Left colon (tissue), 2 donors: ENCODE measurements at regions not wholly inside any gene's neighbourhood (a gene's known extent, or its start where the extent isn't known, plus 50 kb on each side); places are given as distances from the start of the nearest gene placed in this dataset.

Experiments
- ATAC-seq: fragments of 200-7000 bp; cut with Tn5 transposase; one replicate; pipeline ENCODE4 v1.9.1; 2020; ENCODE audit warnings: mild to moderate bottlenecking, moderate library complexity
- DNase-seq, 2 donors: peaks; one replicate each; pipeline ENCODE4 v3.0.0-alpha.2; 2020
- intact Hi-C, 2 donors: fragments of 100-400 bp; cut with DNase I in 1 of 2; cut with micrococcal nuclease in 1 of 2; formaldehyde crosslinking; loops; one replicate each; pipeline versions ENCODE4 v1.11.2 to v1.14.0; 2022; cut with DNase I, micrococcal nuclease
- donor health status: DM: no; HTN: no; CAD: no.
- donor health status: DM: yes; HTN: yes; CAD: no.

DNA sequence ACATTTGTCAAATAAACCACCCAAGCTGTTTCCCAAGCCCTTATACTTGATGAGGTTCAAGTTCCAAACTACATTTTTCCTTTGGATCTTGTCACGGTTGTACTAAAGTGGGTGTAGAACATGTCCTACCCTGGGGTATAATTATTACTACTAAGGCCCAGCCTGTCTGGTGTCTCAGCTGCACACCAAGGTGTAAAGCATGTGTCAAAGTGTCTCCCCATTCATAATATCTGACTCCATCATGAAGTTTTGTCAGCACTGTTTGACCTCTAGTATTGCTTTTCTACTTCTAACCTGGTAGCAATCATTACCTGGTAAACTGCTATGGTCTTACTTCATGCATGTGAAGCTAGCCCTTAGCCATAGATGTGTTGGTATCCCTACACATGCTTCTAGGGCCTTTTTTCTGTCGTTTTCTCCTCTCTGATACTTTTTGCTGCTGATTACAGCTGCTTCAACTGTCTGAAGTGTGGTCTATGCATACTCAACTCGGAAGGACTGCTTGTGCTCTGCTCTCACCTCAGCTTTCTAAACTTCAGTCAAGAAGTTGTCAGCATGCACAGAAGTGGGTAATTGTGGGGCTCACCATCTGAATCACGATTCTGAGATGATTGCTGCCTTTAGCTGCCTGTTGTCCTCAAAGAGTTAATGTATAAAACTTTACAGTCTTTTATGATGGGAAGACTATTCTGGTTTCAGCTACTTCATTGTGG is 445.7 kb upstream of the TRIB2 start:
- DNase-seq (no peak), ATAC-seq (no peak)
- intact Hi-C loops = no loop called here

DNA sequence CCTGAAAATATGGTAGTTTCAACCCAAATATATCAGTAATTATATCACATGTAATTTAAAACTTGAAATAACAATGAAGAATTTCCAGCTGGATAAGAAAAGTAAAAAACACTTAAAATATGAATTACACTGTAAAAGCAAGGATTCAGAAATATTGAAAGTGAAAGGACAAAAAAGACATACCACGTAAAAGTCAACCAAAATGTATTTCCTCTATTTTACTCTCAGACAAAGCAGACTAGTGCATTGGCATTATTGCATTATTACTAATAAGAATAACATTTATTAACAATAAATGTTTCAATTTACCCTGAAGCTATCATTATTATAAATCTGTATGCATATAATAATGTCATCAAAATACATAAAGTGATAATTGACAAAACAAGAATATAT is 445.1 kb upstream of the TRIB2 start:
- intact Hi-C loops = no loop called here
- DNase-seq = no peak
- no peak for ATAC-seq

DNA sequence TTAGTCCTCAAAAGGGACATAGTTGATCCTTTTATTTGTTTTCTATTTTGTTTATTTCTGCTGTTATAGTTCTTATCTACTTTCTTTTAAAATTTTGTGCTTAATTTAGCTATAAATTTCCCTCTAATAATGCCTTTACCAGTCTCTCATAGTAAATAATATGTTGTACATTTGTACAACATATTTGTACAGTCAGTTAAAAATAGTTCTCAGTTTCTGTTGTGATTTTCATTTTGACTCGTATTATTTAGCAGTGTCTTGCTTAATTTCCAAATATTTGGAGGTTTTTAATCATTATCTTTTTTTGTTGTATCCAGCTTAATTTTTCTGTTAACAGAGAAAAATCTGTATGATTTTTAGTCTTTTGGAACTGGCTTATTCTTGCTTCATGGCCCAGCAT is 443.6 kb upstream of the TRIB2 start:
- DNase-seq (no peak), ATAC-seq (no peak)
- intact Hi-C loops = no loop called here

DNA sequence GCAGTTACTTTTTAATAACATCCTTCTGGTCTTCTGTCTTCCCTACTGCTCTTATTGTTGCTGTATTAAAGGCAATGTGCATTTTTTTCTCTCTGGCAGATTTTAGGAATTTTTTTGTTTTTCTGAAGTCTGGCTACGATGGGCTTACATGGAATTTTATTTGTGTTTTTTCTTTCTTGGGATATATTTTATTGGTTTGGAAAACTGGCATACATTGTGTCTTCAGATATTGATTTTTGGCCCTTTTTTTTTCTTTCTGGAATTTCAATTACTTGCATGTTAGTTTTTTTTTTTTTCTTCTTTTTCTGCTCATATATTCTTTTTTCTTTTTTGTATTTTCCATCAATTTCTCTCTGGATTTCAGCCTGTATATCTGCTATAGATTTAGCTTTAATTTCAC is 442.1 kb upstream of the TRIB2 start:
- intact Hi-C loops = no loop called here
- no peak for DNase-seq
- ATAC-seq = no peak

DNA sequence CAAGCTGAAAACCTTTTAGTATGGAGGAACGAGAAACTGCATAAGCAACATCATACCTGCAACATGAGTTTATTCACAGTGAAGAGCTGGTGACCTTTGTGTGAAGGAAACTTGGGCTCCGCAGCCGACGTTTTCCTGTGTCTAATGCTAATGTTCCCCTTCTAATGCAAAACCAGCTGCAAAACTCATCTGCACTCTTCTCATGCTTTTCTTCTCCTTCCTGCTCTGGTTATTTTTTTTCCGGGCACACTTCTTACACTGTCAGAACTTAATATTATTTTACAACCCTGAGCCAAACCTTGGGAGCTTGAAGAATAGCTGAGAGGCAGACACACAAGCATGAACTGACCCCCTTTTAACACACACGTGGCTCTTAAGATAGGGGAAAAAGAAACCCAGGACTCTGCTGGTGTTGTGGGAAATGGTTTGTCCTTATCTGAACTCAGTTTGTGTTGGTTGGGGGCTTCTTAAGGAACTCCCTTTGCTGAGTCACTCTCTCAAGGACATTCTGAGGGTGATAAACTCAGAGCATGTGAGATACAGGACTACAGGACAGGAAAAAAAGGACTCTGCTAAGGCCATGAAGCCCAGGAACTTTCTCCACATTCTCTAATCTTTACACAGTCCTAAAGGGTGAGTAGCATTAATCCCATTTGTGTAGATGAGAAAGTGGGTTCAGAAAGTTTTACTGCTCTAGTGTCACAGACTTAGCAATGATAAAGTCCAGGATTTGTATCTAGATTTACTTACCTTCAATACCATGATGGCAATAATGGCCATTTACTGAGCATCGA is 439.3 kb upstream of the TRIB2 start:
- DNase-seq (no peak), ATAC-seq (no peak)
- intact Hi-C loops = no loop called here

DNA sequence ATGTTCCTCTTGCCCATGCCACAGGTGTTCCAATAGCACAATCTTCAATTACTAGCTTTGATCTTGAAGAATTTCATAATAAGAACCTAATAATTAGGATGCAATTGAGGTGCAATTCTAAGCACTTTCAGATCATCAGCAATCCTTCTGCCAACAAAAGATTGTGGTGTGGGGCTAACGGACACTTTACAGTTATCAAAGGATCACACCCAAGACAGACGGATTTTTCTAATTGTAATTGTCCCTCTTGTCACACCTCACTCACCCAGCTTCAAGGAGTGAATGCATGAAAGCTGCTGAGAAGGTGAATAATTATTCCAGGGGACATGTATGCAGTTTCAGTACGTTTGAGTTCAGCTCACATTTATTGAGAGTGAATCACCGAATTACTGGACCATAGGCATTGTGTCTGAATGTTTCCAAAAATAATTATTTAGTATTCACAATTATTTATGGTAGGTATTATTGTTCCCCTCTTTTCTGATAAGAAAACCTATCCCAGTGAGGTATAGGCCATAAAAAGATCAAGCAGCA is 438.5 kb upstream of the TRIB2 start:
- ATAC-seq = no peak

DNA sequence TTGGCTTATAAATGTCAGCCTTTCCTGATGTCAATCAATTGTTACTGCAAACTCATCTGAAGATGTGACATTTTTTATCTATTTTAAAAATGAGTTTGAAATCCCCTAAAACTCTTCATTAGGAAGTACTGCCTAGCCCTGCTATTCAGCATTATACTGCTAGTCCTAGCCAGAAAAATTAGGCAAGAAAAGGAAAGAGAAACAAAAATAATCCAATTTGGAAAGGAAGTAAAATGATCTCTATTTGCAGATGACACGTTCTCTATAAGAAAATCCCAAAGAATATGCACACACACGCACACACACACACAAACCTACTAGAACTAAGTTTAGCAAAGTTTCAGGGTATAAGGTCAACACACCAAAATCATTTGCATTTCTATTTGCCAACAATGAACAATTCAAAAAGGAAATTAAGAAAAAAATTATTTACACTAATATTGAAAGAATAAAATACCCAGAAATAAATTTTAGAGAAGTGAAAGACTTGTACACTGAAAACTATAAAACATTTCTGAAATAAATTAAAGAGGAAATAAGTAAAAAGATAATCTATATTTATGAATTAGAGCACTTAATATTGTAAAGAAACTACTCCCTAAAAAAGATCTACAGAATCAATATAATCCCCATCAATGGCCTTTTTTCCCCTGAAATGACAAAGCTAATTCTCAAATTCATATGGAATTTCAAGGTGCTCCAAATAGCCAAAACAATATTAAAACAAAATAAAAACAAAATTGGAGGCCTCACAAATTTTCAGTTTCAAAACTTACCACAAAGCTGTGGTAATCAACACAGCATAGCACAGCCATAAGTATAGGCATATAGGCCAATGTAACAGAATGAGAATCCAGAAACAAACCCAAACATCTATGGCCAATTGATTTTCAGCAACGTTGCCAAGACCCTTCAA is 433.7 kb upstream of the TRIB2 start:
- intact Hi-C loops = no loop called here
- DNase-seq (no peak), ATAC-seq (no peak)

More for the DNA sequence above, 438.5 kb upstream of the TRIB2 start:
- intact Hi-C loops = no loop called here
- no peak for DNase-seq

DNA sequence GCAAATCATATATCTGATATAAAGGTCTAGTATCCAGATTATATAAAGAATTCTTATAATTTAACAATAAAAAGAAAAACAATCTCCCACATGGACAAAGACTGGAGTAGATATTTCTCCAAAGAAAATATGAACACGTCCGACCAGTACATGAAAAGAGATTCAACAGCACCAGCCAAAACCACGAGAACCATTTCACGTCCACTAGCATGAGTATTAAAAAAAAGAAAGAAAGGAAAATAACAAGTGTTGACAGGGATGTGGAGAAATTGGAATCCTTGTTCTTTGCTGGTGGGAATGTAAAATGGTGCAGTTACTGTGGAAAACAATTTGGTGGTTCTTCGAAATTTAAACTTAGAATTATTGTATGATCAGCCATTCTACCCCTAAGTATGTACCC is 432.7 kb upstream of the TRIB2 start:
- intact Hi-C loops = no loop called here
- no peak for DNase-seq
- ATAC-seq = no peak

DNA sequence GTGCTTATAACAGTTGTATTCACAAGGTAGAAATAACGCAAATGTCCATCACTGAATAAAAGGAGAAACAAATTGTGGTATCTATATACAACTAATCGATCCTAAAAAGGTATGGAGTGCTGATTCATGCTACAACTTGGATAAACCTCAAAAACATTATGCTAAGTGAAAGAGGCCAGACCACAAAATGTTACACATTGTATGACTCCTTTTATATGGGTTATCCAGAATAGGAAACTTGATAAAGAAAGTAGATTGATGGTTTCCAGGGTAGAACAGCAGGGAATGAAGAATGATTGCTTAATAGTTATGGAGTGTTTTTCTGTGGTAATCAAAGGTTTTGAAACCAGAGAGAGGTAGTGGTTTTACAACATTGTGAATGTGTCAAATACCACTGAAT is 432.2 kb upstream of the TRIB2 start:
- ATAC-seq = no peak
- no peak for DNase-seq
- intact Hi-C loops = no loop called here

DNA sequence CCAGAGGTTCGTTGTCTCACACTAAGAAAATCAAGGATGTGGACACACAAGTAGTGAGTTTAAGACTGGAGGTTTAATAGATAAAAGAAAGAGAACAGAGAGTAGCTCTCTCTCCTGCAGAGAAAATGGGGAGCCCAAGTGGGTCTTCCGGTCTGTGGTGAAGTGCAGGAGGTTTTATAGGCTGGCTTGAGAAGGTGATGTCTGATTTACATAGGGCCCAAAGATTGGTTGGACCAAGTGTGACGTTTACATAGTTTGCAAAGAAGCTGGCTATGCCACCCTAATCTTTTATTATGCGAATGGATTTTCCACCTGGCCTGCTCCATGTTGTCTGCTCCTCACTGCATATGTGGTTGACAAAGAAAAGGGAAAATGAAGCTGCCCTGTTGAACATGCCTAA is 430.4 kb upstream of the TRIB2 start:
- no peak for DNase-seq
- ATAC-seq = no peak
- intact Hi-C loops = no loop called here

DNA sequence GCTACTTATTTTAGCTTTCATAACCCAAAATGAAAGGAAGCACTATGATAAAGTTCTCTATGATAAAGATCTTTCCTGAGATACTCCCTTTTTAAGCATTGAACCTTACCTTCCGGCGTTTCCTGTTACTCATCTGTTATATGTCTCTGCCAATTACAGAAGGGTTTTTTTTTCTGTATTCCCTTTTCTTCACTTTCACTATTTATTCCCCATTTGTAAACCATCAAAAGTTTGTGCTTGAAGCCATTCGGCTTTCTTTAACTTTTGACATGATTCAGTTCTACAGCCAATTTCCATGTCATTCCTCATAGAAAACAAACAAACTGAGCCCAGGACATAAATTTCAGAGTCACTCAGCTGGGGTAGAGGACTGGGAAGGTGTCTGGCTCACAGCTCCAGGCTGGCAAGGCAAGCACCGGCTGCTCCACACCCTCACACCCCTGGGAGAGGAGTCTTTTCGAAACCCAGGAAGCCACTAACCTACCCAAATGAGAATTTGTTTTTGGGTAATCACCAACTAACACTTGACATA is 429.4 kb upstream of the TRIB2 start:
- no peak for ATAC-seq
- no peak for DNase-seq
- intact Hi-C loops = no loop called here

DNA sequence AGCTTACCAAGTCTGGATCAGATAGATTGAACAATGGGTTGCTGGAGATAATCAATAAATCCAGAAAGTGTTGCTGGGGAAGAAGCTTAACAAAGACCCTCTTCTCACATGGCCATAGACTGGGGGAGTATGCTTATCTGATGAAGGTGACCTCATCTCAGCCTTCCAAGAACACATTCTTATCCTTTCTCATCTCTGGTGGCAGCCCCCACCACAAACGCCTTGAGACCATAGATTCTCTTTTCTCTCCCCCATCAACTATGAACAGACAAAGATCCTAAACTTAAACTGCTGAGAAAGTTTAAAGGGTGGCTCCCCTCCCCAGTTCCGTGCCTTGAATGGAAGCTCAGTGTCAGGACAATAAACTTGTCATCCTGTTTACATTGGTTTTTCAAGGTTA is 428.7 kb upstream of the TRIB2 start:
- DNase-seq (no peak), ATAC-seq (no peak)
- intact Hi-C loops = no loop called here

DNA sequence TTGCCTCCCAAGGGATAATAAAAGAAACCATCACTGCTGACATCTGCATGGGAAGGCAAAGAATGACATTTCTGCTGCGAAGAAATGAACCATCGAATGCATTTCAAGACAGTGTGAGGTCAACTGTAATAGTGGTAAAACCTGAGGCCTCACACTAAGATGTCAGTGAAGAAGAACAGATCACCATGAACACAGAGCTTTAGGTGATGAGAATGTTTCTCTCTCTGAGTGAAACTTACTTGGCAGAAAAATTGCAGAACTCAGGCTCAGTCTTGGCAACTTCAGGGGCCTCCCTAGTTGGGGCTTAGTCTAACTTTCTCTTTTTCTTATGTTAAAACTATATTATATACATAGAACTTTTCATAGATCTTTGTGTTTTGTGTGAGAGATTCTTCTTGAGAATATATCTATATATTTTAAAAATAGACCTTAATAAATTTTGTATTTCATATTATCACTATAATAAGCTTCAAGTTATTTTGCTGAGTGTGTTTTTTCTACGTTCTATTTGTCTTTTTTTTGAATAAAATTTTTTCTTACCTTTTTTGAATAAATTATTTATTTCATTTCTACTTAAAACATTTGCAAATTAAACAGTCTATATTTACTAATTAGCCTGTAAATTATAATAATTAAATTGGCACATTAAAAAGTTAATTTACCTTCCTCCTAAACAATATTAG is 427.5 kb upstream of the TRIB2 start:
- no peak for DNase-seq
- intact Hi-C loops = no loop called here
- ATAC-seq = no peak

DNA sequence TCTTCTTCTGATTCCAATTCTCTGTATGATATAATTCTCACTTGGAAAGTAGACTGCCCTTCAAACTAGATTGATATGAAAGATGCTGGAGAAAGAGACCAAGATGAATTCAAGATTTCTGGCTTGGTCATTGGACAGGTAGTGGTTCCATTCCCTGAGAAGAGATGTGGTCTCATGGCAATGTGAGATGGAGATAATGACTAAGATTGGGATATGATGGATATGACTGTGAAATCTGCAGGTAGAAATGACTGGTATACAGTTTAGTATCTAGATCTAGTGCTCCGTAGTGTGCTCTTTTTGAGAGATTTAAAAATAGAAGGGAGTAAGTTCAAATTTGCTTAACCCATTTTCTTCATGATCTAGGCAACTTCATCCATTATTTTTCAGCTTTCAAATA is 425.4 kb upstream of the TRIB2 start:
- intact Hi-C loops = no loop called here
- ATAC-seq = no peak
- DNase-seq = no peak

DNA sequence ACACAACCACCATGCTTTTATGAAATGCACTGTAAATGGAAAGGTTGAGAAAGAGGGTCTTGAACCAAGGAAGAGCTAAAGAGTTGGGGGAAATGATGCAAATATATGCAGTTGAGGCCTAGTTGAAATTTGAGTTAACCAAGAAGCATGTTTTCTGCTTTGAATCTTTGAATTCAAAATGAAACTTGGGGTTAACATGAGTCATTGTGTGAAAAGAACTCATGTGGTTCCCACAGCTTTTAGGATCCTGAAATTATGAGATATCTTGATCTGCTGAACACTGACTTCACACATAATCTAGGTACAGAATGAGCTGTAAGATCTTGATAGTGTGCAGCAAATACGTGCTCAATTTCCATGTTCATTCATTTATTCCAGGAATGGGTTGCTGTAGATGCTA is 422.9 kb upstream of the TRIB2 start:
- intact Hi-C loops = no loop called here
- ATAC-seq (no peak), DNase-seq (no peak)

DNA sequence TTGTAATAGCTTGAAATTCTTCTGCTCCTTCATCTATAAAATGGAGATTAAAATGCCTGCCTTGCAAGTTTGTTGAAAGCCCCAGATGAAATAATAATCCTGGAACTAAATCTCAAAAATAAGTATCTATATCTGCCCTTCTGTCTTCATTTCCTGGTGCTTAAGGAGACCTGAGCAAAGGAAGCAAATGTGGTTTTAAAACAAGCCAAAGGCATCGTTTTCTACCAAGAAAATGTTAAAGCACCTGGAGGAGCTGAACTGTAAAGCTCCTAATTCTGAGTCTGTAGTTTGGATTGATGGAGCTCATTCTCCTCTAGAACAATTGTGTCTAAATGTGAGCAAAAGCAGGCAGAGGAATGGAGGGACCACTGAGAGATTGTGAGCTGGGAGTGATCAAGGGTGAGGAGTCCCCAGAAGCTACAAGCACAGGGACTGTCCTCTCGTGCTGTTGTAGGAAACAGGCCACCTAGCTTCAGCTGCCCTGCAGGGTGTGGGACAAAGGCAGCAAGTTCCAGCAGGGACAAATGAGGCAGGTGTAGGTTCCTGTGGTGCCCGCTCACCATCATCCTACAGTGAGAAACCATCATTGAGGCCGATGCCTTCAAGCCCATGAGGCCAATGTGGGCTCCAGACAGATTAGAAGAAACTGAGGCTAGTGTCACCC is 420.7 kb upstream of the TRIB2 start:
- no peak for DNase-seq
- no peak for ATAC-seq
- intact Hi-C loops = no loop called here

DNA sequence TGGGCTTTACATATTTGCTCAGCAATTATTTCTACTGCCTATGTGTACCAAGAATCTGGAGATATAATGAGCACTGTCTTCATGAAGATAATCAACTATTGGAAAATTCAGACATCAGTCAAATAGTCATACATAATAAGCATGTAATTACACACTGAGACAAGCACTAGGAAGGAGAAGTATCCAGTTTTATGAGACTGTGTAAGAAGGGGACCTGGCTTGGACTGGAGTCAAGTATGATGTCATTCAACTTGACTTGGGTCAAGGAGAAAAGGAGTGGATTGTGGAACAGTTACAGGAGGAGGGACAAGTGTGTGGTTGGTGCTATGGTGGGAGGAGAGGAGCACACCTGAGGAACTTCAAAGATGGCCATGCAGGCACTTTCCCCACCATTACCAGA is 419.8 kb upstream of the TRIB2 start:
- intact Hi-C loops = no loop called here
- ATAC-seq (no peak), DNase-seq (no peak)

DNA sequence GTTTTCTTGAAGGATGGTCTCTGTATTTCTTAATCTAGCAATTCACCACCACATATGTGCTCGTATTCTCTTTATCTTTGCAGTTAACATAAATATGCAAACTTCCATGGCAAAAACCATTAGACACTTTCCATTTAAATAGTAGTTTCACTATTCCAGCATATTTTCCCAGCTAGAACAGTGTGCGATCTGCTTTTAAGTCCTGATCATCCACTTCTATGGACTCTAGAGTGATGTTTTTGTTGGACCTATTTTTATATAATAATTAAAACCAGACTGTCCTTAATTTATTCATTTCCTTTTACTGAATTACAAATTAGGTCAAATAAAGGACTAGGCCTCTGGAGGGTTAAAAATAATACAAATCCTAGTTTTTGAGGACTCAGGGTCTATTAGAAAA is 418.4 kb upstream of the TRIB2 start:
- no peak for ATAC-seq
- no peak for DNase-seq
- intact Hi-C loops = no loop called here
